Esophagus squamous epithelium (tissue), 5 donors: ENCODE measurements at regions not wholly inside any gene's neighbourhood (a gene's known extent, or its start where the extent isn't known, plus 50 kb on each side); places are given as distances from the start of the nearest gene placed in this dataset.

Source experiments
- DNase-seq: peaks from one replicate; lab custom pipeline; 2025; lab: John Stamatoyannopoulos, UW
- H3K27ac ChIP-seq, 4 donors: fragments of 200-600 bp; sonication (generic); one replicate each; pipeline ENCODE4 v1.5.1; 2016 to 2019; ENCODE audit warnings: mild to moderate bottlenecking in 1 of 4
- H3K27me3 ChIP-seq, 4 donors: fragments of 200-600 bp; sonication (generic); 1 replicate in 3 of 4; 2 replicates in 1 of 4; pipeline versions ENCODE4 v1.5.1 to v1.6.0; 2017 to 2021; ENCODE audit warnings: antibody characterized with exemption in 1 of 4
- H3K36me3 ChIP-seq, 3 donors: fragments of 200-600 bp; sonication (generic); one replicate each; pipeline ENCODE4 v1.5.1; 2016 to 2019
- H3K4me1 ChIP-seq, 3 donors: fragments of 200-600 bp; sonication (generic); one replicate each; pipeline ENCODE4 v1.5.1; 2017 to 2019
- H3K4me3 ChIP-seq, 4 donors: fragments of 200-600 bp; sonication (generic); 1 replicate in 3 of 4; 2 replicates in 1 of 4; pipeline ENCODE4 v1.5.1; 2016 to 2019; ENCODE audit warnings: mild to moderate bottlenecking in 2 of 4, moderate library complexity in 1 of 4
- H3K9me3 ChIP-seq, 3 donors: fragments of 200-600 bp; sonication (generic); one replicate each; pipeline ENCODE4 v1.5.1; 2016 to 2019
- POLR2A ChIP-seq, 4 donors: fragments of 450-650 bp; IDR thresholded peaks; one replicate each; pipeline ENCODE4 v1.6.1; 2017; ENCODE audit warnings: antibody characterized with exemption in 4 of 4, mild to moderate bottlenecking in 4 of 4, moderate library complexity in 3 of 4
- WGBS, 2 donors: methylation state at CpG; one replicate each; pipeline ENCODE4 v1.1.5; 2018; 5-methylcytosine and 5-hydroxymethylcytosine counted together
- intact Hi-C: fragments of 100-400 bp; cut with DNase I; formaldehyde crosslinking; loops from one replicate; pipeline ENCODE4 v1.15.0; 2022
- TF ChIP-seq, protein P1 (sequence below), 6 experiments: fragments of 450-650 bp in 4 of 6; fragments of 200-600 bp in 2 of 6; sonication (generic) in 2 of 6; IDR thresholded peaks; one replicate each; pipeline ENCODE4 v1.5.1; 2016 to 2019; ENCODE audit warnings: antibody characterized with exemption in 6 of 6, mild to moderate bottlenecking in 4 of 6, moderate library complexity in 4 of 6
- donor health status: DM: yes; HTN: yes; CAD: no.

DNA sequence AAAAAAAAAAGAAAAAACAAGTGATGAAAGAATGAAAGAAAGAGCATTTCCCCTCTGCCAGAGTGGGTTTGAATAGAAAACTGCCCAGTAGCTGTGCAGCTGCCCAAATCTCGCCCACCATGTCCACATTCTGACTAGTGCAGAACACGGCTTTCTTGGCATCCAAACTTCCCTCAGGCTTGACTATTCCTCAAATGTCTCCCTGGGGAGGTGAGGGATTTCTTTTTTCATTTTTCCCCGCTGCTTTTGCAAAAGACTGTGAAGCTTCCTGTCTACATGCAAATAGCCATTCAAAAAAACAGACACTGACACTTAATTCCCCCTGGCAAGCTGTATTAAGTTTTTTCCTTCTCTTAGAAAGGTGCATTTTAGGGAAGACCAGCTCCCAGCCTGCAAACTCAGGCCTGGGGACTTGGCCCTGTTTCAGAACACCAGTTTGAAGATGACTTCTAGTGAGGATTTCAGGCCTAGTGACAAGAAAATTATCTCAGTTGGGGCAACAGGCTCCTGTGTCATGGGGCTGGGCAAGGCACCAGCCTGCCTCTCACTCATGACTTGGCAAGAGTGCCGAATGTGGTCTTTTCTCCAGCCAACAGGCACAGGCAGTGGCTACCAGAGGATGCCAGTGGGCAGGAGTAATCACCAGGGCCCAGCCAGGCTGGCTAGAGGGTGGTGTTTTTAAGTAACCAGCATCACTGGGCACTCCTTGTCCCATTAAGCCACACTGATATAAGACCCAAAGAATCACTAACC lies 178.1 kb upstream of the NFIA start:
- no peak for TF ChIP-seq POLR2A (IDR thresholded peaks at IDR 0.05)
- TF ChIP-seq, protein P1, sequence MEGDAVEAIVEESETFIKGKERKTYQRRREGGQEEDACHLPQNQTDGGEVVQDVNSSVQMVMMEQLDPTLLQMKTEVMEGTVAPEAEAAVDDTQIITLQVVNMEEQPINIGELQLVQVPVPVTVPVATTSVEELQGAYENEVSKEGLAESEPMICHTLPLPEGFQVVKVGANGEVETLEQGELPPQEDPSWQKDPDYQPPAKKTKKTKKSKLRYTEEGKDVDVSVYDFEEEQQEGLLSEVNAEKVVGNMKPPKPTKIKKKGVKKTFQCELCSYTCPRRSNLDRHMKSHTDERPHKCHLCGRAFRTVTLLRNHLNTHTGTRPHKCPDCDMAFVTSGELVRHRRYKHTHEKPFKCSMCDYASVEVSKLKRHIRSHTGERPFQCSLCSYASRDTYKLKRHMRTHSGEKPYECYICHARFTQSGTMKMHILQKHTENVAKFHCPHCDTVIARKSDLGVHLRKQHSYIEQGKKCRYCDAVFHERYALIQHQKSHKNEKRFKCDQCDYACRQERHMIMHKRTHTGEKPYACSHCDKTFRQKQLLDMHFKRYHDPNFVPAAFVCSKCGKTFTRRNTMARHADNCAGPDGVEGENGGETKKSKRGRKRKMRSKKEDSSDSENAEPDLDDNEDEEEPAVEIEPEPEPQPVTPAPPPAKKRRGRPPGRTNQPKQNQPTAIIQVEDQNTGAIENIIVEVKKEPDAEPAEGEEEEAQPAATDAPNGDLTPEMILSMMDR (IDR thresholded peaks at IDR 0.05): no peak
- no peak for DNase-seq
- peak overlapping the region in 1 of 4 donors; percentile 22 for H3K27ac ChIP-seq

DNA sequence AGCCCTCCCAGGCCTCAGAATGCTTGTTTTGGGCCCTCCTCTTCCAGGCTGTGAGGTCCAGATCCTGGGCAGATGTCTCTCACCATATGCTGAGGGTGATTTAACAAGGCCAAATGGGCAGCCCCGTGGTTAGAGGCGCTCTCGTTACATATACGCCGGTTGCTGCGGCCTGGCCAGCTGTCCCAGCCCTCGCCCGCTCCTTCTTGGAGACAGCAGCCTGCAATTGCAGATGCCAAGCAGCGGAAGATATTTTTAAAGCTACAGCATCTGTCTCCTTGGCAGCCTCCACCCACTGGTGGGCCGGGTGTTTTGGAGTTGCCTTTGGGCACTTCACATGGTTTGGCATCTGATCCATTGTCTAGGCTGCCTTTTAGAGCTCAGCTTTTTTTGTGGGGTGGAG lies 178.8 kb upstream of the NFIA start:
- WGBS, 2 donors: 9 to 39% methylated on average over 3 to 7 of the region's 10 CpGs
- H3K4me1 ChIP-seq: peaks cover 0 to 17% (median 4%) of the 10 kb centered on the region in 3 donors
- intact Hi-C loops: no loop called here
- H3K27me3 ChIP-seq: no peaks in the 10 kb centered on the region
- TF ChIP-seq, protein P1 (IDR thresholded peaks at IDR 0.05): no peak
- no peak for TF ChIP-seq POLR2A (IDR thresholded peaks at IDR 0.05)
- H3K4me3 ChIP-seq: no peak overlapping the region
- H3K9me3 ChIP-seq: no peaks in the 10 kb centered on the region
- H3K36me3 ChIP-seq: no peaks in the 10 kb centered on the region
- H3K27ac ChIP-seq: peak overlapping the region in 1 of 4 donors; percentile 14
- DNase-seq: no peak

More for the DNA sequence above, 178.1 kb upstream of the NFIA start:
- Histone ChIP-seq H3K36me3 (no peaks in the 10 kb centered on the region), H3K4me1 (peaks cover 0 to 17% (median 4%) of the 10 kb centered on the region in 3 donors), H3K9me3 (no peaks in the 10 kb centered on the region), H3K4me3 (no peak overlapping the region), H3K27me3 (no peaks in the 10 kb centered on the region)
- 15 to 24% methylated on average over 3 to 4 of the region's 4 CpGs for WGBS, 2 donors
- intact Hi-C loops: no loop called here

DNA sequence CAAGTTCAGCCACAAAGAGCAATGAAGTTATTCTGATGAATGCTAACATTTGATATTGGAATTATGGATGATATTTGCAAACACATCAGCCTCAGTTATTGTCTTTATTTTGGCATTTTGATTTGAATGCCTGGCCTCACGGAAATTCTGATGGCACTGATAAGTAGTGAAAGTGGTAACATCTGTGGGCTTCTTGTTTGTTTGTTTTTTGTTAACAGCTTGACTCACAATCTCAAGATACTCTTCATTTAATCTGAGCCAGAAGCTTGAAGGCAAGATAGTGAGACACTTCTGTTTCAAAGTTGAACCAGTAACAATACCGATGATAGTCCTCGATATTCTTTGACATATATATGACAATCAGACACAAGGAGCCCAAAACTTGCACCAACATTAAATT lies 182.9 kb upstream of the NFIA start:
- no peaks in the 10 kb centered on the region for H3K9me3 ChIP-seq
- WGBS, 2 donors: 77 to 87% methylated on average over 3 of the region's 3 CpGs
- TF ChIP-seq, protein P1 (IDR thresholded peaks at IDR 0.05): no peak
- no peak for TF ChIP-seq POLR2A (IDR thresholded peaks at IDR 0.05)
- no peak for DNase-seq
- no peaks in the 10 kb centered on the region for H3K27me3 ChIP-seq
- no peaks in the 10 kb centered on the region for H3K36me3 ChIP-seq
- intact Hi-C loops: no loop called here
- H3K27ac ChIP-seq: no peak overlapping the region
- H3K4me3 ChIP-seq: no peak overlapping the region
- peaks cover 0 to 15% (median 2%) of the 10 kb centered on the region in 3 donors for H3K4me1 ChIP-seq

DNA sequence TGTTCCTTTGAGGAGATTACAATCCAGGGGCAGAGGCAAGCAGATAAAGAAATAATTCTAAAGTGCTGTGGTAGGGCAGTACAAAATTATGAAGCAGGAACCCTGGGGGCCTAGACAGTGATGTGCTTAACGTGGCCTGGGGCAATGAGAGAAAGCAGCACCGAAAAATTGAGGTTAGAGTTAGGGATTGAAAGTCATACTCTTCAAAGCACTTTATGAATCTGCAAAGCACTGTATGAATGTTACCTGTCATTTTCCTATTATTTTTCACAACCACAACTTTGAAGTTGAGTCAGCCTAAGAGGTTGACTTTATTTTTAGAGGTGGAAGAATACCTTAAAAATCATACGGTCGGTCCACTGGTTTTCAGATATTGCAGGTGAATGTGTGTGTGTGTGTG lies 183.4 kb upstream of the NFIA start:
- intact Hi-C loops: no loop called here
- H3K4me3 ChIP-seq: no peak overlapping the region
- H3K4me1 ChIP-seq: peaks cover 0 to 10% (median 0%) of the 10 kb centered on the region in 3 donors
- whole genome bisulfite sequencing, 2 donors: 74 to 81% methylated on average over 4 of the region's 4 CpGs
- H3K27me3 ChIP-seq: no peaks in the 10 kb centered on the region
- no peak for DNase-seq
- H3K36me3 ChIP-seq: no peaks in the 10 kb centered on the region
- H3K27ac ChIP-seq: no peak overlapping the region
- no peaks in the 10 kb centered on the region for H3K9me3 ChIP-seq
- no peak for TF ChIP-seq POLR2A (IDR thresholded peaks at IDR 0.05)
- TF ChIP-seq, protein P1 (IDR thresholded peaks at IDR 0.05): no peak

DNA sequence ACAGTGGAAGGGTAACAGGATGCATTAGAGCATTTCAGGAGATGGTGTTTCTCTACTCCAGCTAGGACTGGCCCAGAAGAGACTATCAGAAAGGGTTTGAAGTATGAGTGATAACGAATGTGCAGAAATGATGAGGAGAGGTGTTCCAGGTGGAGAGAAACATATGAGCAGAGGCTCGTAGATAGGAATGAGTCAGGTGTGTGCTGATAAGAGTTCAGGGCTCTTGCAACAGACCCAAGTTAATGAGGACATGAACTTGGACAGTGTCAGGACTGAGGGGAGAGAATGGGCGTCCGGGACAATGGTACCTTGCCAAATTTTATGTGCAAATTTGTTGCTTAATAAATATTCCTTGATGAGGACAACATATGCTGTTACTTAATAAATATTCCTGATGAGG lies 183.9 kb upstream of the NFIA start:
- no peak overlapping the region for H3K27ac ChIP-seq
- no peak for TF ChIP-seq POLR2A (IDR thresholded peaks at IDR 0.05)
- H3K36me3 ChIP-seq: no peaks in the 10 kb centered on the region
- peaks cover 0 to 5% (median 0%) of the 10 kb centered on the region in 3 donors for H3K4me1 ChIP-seq
- H3K9me3 ChIP-seq: no peaks in the 10 kb centered on the region
- intact Hi-C loops: no loop called here
- WGBS, 2 donors: 75 to 78% methylated on average over 4 of the region's 4 CpGs
- DNase-seq: no peak
- H3K27me3 ChIP-seq: no peaks in the 10 kb centered on the region
- H3K4me3 ChIP-seq: no peak overlapping the region
